ENCODE measurements at regions not wholly inside any gene's neighbourhood (a gene's known extent, or its start where the extent isn't known, plus 50 kb on each side); places are given as distances from the start of the nearest gene placed in this dataset.

DNA sequence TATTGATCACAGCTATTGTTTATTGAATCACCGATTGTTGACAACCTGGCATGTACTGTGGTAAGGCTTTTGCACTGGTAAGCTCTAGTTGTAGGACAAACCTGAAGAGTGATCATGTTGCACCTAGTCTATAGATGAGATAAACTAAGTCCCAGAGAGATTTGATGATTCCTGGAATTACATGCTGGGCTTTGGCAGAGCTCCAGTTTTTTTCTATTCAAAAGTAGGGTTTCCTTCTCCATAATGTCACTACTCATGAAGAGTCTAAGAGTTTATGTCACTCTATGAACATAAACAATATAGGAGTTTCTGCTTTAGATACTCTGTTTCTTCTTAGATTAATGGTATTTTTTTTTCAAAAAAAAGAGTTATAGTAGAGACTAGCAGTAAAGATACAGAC lies 72.0 kb downstream of the BMP4 start:
- Histone ChIP-seq H3K4me2 (no peak overlapping the region), H3K27ac (no peak overlapping the region), H3K4me3 (no peak overlapping the region), H3F3A (ENCODE audit: insufficient read depth, low read depth) (no peaks in the 10 kb centered on the region), H3K27me3 (ENCODE audit: insufficient read depth, low read depth) (no peaks in the 10 kb centered on the region), H3K36me3 (ENCODE audit: low read depth) (no peaks in the 10 kb centered on the region), H3K9me3 (ENCODE audit: insufficient read depth, low read depth) (no peaks in the 10 kb centered on the region), H3K9me2 (ENCODE audit: insufficient read depth) (peaks cover 6% of the 10 kb centered on the region; the same call in 1 of the 2 replicates), H3K79me2 (ENCODE audit: low read depth) (no peaks in the 10 kb centered on the region), H4K20me1 (ENCODE audit: insufficient read depth) (no peaks in the 10 kb centered on the region), H2AFZ (no peak overlapping the region), H3K4me1 (replicated peaks; ENCODE audit: insufficient read depth) (no peaks in the 10 kb centered on the region)
- DNase-seq, result no peak
- TF ChIP-seq EZH2 (IDR thresholded peaks at IDR 0.05; ENCODE audit: low read depth), result no peak
- TF ChIP-seq, protein P1, sequence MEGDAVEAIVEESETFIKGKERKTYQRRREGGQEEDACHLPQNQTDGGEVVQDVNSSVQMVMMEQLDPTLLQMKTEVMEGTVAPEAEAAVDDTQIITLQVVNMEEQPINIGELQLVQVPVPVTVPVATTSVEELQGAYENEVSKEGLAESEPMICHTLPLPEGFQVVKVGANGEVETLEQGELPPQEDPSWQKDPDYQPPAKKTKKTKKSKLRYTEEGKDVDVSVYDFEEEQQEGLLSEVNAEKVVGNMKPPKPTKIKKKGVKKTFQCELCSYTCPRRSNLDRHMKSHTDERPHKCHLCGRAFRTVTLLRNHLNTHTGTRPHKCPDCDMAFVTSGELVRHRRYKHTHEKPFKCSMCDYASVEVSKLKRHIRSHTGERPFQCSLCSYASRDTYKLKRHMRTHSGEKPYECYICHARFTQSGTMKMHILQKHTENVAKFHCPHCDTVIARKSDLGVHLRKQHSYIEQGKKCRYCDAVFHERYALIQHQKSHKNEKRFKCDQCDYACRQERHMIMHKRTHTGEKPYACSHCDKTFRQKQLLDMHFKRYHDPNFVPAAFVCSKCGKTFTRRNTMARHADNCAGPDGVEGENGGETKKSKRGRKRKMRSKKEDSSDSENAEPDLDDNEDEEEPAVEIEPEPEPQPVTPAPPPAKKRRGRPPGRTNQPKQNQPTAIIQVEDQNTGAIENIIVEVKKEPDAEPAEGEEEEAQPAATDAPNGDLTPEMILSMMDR (conservative IDR thresholded peaks at IDR 0.05), result no peak
- intact Hi-C loops (cut with micrococcal nuclease; ENCODE audit: unreplicated experiment), result no loop called here
- BruUV-seq (replicated peaks), result no TSS peak
- CTCF ChIA-PET, result no interaction called here
- POLR2A ChIA-PET (ENCODE audit: unreplicated experiment), result no interaction called here

DNA sequence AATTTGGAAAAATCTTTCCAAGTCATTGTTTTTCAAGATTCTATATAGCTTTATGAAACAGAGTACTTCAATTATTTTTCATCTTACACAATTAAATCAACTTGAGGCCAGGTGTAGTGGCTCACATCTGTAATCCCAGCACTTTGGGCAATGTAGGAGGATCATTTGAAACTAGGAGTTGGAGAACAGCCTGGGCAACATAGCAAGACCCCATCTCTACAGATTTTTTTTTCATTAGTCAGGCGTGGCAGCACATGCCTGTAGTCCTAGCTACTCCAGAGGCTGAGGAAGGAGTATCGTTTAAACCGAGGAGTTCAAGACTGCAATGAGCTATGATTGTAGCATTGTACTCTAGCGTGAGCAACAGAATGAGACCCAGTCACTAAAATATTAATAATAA lies 72.9 kb downstream of the BMP4 start:
- Histone ChIP-seq H3K27ac (no peak overlapping the region), H3K27me3 (ENCODE audit: insufficient read depth, low read depth) (no peaks in the 10 kb centered on the region), H3K4me1 (replicated peaks; ENCODE audit: insufficient read depth) (no peaks in the 10 kb centered on the region), H3K36me3 (ENCODE audit: low read depth) (no peaks in the 10 kb centered on the region), H2AFZ (no peak overlapping the region), H3K4me2 (no peak overlapping the region), H3F3A (ENCODE audit: insufficient read depth, low read depth) (no peaks in the 10 kb centered on the region), H3K79me2 (ENCODE audit: low read depth) (no peaks in the 10 kb centered on the region), H3K9me3 (ENCODE audit: insufficient read depth, low read depth) (no peaks in the 10 kb centered on the region), H3K9me2 (ENCODE audit: insufficient read depth) (peaks cover 6% of the 10 kb centered on the region; the same call in 1 of the 2 replicates), H4K20me1 (ENCODE audit: insufficient read depth) (no peaks in the 10 kb centered on the region), H3K4me3 (no peak overlapping the region)
- no TSS peak for BruUV-seq (replicated peaks)
- intact Hi-C loops (cut with micrococcal nuclease; ENCODE audit: unreplicated experiment), result no loop called here
- ChIA-PET CTCF (no interaction called here), POLR2A (ENCODE audit: unreplicated experiment) (no interaction called here)
- DNase-seq, result no peak
- TF ChIP-seq, protein P1 (conservative IDR thresholded peaks at IDR 0.05), result no peak
- TF ChIP-seq EZH2 (IDR thresholded peaks at IDR 0.05; ENCODE audit: low read depth), result no peak

DNA sequence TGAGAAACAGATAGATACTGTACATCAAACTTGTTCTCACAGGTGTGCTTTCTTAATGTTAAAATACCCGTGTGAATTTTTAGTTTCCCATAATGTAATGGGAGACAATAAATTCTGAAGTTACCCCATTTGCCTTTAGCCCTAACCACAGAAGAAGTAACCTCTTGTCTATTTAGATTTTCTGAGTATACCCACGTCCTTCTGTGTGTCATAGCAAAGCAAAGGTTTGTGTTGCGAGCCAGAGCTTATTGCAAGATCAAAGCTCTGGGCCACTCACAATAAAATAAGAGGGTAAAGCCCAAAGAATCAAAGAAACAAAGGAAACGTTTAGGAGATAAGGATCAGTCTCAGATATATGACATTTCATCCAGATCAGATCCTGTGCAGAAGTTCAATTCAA lies 73.9 kb downstream of the BMP4 start:
- POLR2A ChIA-PET (ENCODE audit: unreplicated experiment), result no interaction called here

More for the DNA sequence above, 73.9 kb downstream of the BMP4 start:
- H3K4me1 ChIP-seq (replicated peaks; ENCODE audit: insufficient read depth), result no peaks in the 10 kb centered on the region
- no peaks in the 10 kb centered on the region for H3K36me3 ChIP-seq (ENCODE audit: low read depth)
- H3K79me2 ChIP-seq (ENCODE audit: low read depth), result no peaks in the 10 kb centered on the region
- TF ChIP-seq EZH2 (IDR thresholded peaks at IDR 0.05; ENCODE audit: low read depth), result no peak
- TF ChIP-seq, protein P1 (conservative IDR thresholded peaks at IDR 0.05), result no peak
- no peak overlapping the region for H3K27ac ChIP-seq
- DNase-seq, result no peak
- peak overlapping the region; percentile 58; the same call in 1 of the 2 replicates for H2AFZ ChIP-seq
- H3K27me3 ChIP-seq (ENCODE audit: insufficient read depth, low read depth), result no peaks in the 10 kb centered on the region
- H4K20me1 ChIP-seq (ENCODE audit: insufficient read depth), result no peaks in the 10 kb centered on the region
- H3F3A ChIP-seq (ENCODE audit: insufficient read depth, low read depth), result no peaks in the 10 kb centered on the region
- BruUV-seq (replicated peaks), result no TSS peak
- H3K4me2 ChIP-seq, result no peak overlapping the region
- H3K9me2 ChIP-seq (ENCODE audit: insufficient read depth), result peaks cover 6% of the 10 kb centered on the region; the same call in 1 of the 2 replicates
- CTCF ChIA-PET, result no interaction called here
- no peak overlapping the region for H3K4me3 ChIP-seq
- no peaks in the 10 kb centered on the region for H3K9me3 ChIP-seq (ENCODE audit: insufficient read depth, low read depth)
- intact Hi-C loops (cut with micrococcal nuclease; ENCODE audit: unreplicated experiment), result no loop called here
